WTC11 (cell line): ENCODE measurements at regions not wholly inside any gene's neighbourhood (a gene's known extent, or its start where the extent isn't known, plus 50 kb on each side); places are given as distances from the start of the nearest gene placed in this dataset.

Experiments used
- ATAC-seq: fragments of 200-7000 bp; cut with Tn5 transposase; 2 replicates; pipeline ENCODE4 v1.10.0; 2021; ENCODE audit warnings: mild to moderate bottlenecking, moderate library complexity
- CTCF ChIA-PET: fragments of 300-600 bp; sonication (Branson Sonifier 250); formaldehyde crosslinking; loops from one replicate; lab custom pipeline; 2021; ENCODE audit warnings: antibody characterized with exemption; lab: Charles Lee
- POLR2A ChIA-PET: fragments of 350-600 bp; sonication (Branson Sonifier 250); formaldehyde crosslinking; loops from one replicate; lab custom pipeline; 2021; ENCODE audit warnings: antibody characterized with exemption; lab: Charles Lee
- DNase-seq: peaks from one replicate; pipeline ENCODE4 v3.0.0; 2021; ENCODE audit warnings: low spot score
- H3K27ac Mint-ChIP-seq: 2 replicates; pipeline ENCODE4 v1.8.0; 2021; ENCODE audit warnings: mixed read lengths
- H3K27me3 Mint-ChIP-seq: 2 replicates; pipeline ENCODE4 v1.8.0; 2021; ENCODE audit warnings: low read depth, mild to moderate bottlenecking, moderate library complexity, mixed read lengths
- H3K36me3 Mint-ChIP-seq: 2 replicates; pipeline ENCODE4 v1.8.0; 2021; ENCODE audit warnings: mixed read lengths
- H3K4me1 Mint-ChIP-seq: 2 replicates; pipeline ENCODE4 v1.8.0; 2022; ENCODE audit warnings: mixed read lengths
- H3K4me3 Mint-ChIP-seq: 2 replicates; pipeline ENCODE4 v1.8.0; 2021; ENCODE audit warnings: mild to moderate bottlenecking, moderate library complexity, mixed read lengths
- H3K9me3 Mint-ChIP-seq: 2 replicates; pipeline ENCODE4 v1.8.0; 2021; ENCODE audit warnings: mixed read lengths
- ATF2 ChIP-seq: sonication (generic); formaldehyde crosslinking; IDR thresholded peaks from 2 replicates; pipeline ENCODE4 v1.8.1; 2022; ENCODE audit warnings: low read depth, missing genetic modification reagents, borderline replicate concordance
- CBFB ChIP-seq: sonication (generic); formaldehyde crosslinking; IDR thresholded peaks from 2 replicates; pipeline ENCODE4 v1.8.1; 2022; ENCODE audit warnings: mild to moderate bottlenecking, low read depth, missing genetic modification reagents
- CDX4 ChIP-seq: fragments of 250-450 bp; sonication (Bioruptor Pico); IDR thresholded peaks from 2 replicates; pipeline ENCODE4 v1.9.0; 2021; ENCODE audit warnings: moderate library complexity, mild to moderate bottlenecking, inconsistent platforms, borderline replicate concordance
- E2F1 ChIP-seq: sonication (generic); formaldehyde crosslinking; IDR thresholded peaks from 2 replicates; pipeline ENCODE4 v1.8.0; 2022; ENCODE audit warnings: mild to moderate bottlenecking, missing genetic modification reagents
- ELF4 ChIP-seq: sonication (generic); formaldehyde crosslinking; IDR thresholded peaks from 2 replicates; pipeline ENCODE4 v1.8.1; 2022; ENCODE audit warnings: low read depth, mild to moderate bottlenecking, moderate library complexity, missing genetic modification reagents
- JAZF1 ChIP-seq: fragments of 250-450 bp; sonication (Bioruptor Pico); IDR thresholded peaks from 2 replicates; pipeline ENCODE4 v1.9.0; 2021; ENCODE audit warnings: moderate library complexity, mild to moderate bottlenecking, inconsistent platforms
- MAX ChIP-seq: sonication (generic); formaldehyde crosslinking; IDR thresholded peaks from 2 replicates; pipeline ENCODE4 v1.8.0; 2022; ENCODE audit warnings: mild to moderate bottlenecking, missing genetic modification reagents
- NFYB ChIP-seq: sonication (generic); formaldehyde crosslinking; conservative IDR thresholded peaks from 2 replicates; pipeline ENCODE4 v1.8.0; 2022; ENCODE audit warnings: low read depth, missing genetic modification reagents
- PREB ChIP-seq: sonication (generic); formaldehyde crosslinking; IDR thresholded peaks from 2 replicates; pipeline ENCODE4 v1.8.1; 2022; ENCODE audit warnings: mild to moderate bottlenecking, missing genetic modification reagents, moderate library complexity, borderline replicate concordance
- RELA ChIP-seq: sonication (generic); formaldehyde crosslinking; IDR thresholded peaks from 2 replicates; pipeline ENCODE4 v1.8.1; 2022; ENCODE audit warnings: missing genetic modification reagents, mild to moderate bottlenecking, borderline replicate concordance
- SMAD3 ChIP-seq: sonication (generic); formaldehyde crosslinking; IDR thresholded peaks from 2 replicates; pipeline ENCODE4 v1.8.0; 2022; ENCODE audit warnings: missing genetic modification reagents, mild to moderate bottlenecking, borderline replicate concordance
- STAT6 ChIP-seq: sonication (generic); formaldehyde crosslinking; conservative IDR thresholded peaks from 2 replicates; pipeline ENCODE4 v1.8.1; 2023; ENCODE audit warnings: mild to moderate bottlenecking, low read depth, missing genetic modification reagents, moderate library complexity
- TCF7 ChIP-seq: sonication (generic); formaldehyde crosslinking; IDR thresholded peaks from 2 replicates; pipeline ENCODE4 v1.8.0; 2022; ENCODE audit warnings: mild to moderate bottlenecking, low read depth, missing genetic modification reagents, moderate library complexity
- ZBTB21 ChIP-seq: sonication (generic); formaldehyde crosslinking; IDR thresholded peaks from 2 replicates; pipeline ENCODE4 v1.8.1; 2023; ENCODE audit warnings: mild to moderate bottlenecking, missing genetic modification reagents, borderline replicate concordance
- ZNF121 ChIP-seq: sonication (generic); formaldehyde crosslinking; IDR thresholded peaks from 2 replicates; pipeline ENCODE4 v1.8.0; 2023; ENCODE audit warnings: missing genetic modification reagents
- ZNF396 ChIP-seq: fragments of 250-450 bp; sonication (Bioruptor Pico); IDR thresholded peaks from 2 replicates; pipeline ENCODE4 v1.8.0; 2021; ENCODE audit warnings: mild to moderate bottlenecking, moderate library complexity, borderline replicate concordance
- TF ChIP-seq, protein P1 (sequence below): fragments of 200-600 bp; IDR thresholded peaks from 2 replicates; pipeline ENCODE4 v1.8.0; 2022; ENCODE audit warnings: antibody characterized with exemption
- TF ChIP-seq, protein P2 (sequence below): sonication (generic); formaldehyde crosslinking; IDR thresholded peaks from 2 replicates; pipeline ENCODE4 v1.8.0; 2023; ENCODE audit warnings: missing genetic modification reagents, mild to moderate bottlenecking, borderline replicate concordance
- TF ChIP-seq, protein P3 (sequence below): sonication (generic); formaldehyde crosslinking; IDR thresholded peaks from 2 replicates; pipeline ENCODE4 v1.8.0; 2022; ENCODE audit warnings: mild to moderate bottlenecking, missing genetic modification reagents

DNA sequence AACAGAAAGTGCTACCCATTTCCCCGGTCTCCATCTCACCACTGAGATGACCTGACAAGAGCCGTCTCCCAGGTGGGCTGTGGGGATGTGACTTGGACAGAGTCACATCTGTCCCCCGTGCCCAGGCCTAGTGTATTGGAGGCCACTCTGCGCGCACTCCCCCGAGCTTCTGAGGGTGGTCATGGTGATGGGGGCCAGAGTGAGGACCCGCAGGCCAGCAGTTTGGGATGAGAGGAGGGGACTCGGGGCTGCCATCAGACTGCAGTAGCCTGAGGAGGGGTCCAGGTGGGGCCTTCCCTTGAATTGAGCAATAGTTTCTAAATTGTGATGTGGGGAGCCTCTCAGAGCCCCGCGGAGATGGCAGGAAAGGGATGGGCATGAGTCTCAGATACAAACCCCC lies 852.6 kb downstream of the TBC1D22A start (continued):
- no peak for TF ChIP-seq PREB
- TF ChIP-seq RELA: no peak
- TF ChIP-seq TCF7: no peak

DNA sequence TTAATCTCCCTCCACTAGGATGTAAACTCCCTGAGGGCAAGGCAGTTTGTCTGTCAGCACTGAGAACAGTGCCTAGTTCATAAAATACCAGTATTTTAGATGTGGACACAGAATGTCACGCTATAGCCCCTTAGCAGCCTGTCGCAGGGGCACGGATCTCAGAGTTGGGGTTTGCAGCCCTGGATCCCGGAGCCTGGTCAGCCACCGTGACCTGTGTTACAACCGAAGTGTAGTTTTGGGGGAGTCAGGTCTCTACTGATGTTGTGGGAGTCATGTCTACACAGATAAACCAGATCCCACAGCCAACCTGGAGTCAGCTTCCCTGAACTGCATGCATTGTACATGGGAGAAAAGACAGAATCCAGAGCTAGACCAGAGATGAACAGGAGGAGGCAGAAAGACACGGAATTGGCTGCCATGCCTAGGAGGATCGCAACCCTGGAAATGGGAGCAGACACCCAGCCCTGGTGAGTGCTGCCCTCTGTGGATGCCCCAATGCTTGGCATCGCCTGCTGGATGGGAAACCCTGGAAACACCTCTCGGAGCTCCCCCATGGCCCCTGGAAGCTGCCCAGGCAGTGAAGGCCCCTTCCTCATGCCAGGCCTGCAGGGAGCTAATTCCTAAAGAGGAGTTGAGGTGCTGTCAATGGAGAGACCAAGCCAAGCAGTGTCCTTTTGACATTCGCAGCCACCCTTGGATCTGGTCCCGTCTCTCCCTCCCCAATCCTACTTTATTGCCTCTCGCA lies 851.3 kb downstream of the TBC1D22A start:
- H3K36me3 Mint-ChIP-seq: no peaks in the 10 kb centered on the region; the same call in 1 of the 2 replicates
- peaks cover 17% of the 10 kb centered on the region for H3K9me3 Mint-ChIP-seq
- H3K27me3 Mint-ChIP-seq: 0 out of 2 replicates have a peak, but pooled peaks cover 3% of the 10 kb centered on the region
- no peak for TF ChIP-seq ZBTB21
- TF ChIP-seq, protein P1, sequence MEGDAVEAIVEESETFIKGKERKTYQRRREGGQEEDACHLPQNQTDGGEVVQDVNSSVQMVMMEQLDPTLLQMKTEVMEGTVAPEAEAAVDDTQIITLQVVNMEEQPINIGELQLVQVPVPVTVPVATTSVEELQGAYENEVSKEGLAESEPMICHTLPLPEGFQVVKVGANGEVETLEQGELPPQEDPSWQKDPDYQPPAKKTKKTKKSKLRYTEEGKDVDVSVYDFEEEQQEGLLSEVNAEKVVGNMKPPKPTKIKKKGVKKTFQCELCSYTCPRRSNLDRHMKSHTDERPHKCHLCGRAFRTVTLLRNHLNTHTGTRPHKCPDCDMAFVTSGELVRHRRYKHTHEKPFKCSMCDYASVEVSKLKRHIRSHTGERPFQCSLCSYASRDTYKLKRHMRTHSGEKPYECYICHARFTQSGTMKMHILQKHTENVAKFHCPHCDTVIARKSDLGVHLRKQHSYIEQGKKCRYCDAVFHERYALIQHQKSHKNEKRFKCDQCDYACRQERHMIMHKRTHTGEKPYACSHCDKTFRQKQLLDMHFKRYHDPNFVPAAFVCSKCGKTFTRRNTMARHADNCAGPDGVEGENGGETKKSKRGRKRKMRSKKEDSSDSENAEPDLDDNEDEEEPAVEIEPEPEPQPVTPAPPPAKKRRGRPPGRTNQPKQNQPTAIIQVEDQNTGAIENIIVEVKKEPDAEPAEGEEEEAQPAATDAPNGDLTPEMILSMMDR: no peak
- no peak for TF ChIP-seq JAZF1 (CRISPR knock-in tag)
- TF ChIP-seq MAX (CRISPR knock-in tag): no peak
- TF ChIP-seq NFYB: no peak
- no peak for TF ChIP-seq ELF4 (CRISPR knock-in tag)
- TF ChIP-seq CDX4 (CRISPR knock-in tag): no peak
- TF ChIP-seq ATF2 (CRISPR knock-in tag): no peak
- no peak for TF ChIP-seq E2F1
- no peak for TF ChIP-seq ZNF121 (CRISPR knock-in tag)
- TF ChIP-seq, protein P2, sequence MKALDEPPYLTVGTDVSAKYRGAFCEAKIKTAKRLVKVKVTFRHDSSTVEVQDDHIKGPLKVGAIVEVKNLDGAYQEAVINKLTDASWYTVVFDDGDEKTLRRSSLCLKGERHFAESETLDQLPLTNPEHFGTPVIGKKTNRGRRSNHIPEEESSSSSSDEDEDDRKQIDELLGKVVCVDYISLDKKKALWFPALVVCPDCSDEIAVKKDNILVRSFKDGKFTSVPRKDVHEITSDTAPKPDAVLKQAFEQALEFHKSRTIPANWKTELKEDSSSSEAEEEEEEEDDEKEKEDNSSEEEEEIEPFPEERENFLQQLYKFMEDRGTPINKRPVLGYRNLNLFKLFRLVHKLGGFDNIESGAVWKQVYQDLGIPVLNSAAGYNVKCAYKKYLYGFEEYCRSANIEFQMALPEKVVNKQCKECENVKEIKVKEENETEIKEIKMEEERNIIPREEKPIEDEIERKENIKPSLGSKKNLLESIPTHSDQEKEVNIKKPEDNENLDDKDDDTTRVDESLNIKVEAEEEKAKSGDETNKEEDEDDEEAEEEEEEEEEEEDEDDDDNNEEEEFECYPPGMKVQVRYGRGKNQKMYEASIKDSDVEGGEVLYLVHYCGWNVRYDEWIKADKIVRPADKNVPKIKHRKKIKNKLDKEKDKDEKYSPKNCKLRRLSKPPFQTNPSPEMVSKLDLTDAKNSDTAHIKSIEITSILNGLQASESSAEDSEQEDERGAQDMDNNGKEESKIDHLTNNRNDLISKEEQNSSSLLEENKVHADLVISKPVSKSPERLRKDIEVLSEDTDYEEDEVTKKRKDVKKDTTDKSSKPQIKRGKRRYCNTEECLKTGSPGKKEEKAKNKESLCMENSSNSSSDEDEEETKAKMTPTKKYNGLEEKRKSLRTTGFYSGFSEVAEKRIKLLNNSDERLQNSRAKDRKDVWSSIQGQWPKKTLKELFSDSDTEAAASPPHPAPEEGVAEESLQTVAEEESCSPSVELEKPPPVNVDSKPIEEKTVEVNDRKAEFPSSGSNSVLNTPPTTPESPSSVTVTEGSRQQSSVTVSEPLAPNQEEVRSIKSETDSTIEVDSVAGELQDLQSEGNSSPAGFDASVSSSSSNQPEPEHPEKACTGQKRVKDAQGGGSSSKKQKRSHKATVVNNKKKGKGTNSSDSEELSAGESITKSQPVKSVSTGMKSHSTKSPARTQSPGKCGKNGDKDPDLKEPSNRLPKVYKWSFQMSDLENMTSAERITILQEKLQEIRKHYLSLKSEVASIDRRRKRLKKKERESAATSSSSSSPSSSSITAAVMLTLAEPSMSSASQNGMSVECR (CRISPR knock-in tag): no peak
- TF ChIP-seq SMAD3 (CRISPR knock-in tag): no peak
- TF ChIP-seq, protein P3, sequence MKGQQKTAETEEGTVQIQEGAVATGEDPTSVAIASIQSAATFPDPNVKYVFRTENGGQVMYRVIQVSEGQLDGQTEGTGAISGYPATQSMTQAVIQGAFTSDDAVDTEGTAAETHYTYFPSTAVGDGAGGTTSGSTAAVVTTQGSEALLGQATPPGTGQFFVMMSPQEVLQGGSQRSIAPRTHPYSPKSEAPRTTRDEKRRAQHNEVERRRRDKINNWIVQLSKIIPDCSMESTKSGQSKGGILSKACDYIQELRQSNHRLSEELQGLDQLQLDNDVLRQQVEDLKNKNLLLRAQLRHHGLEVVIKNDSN (CRISPR knock-in tag): no peak
- no peak for TF ChIP-seq STAT6
- no peak for TF ChIP-seq CBFB
- no peak for TF ChIP-seq ZNF396 (CRISPR knock-in tag)

More for the DNA sequence above, 851.3 kb downstream of the TBC1D22A start:
- POLR2A ChIA-PET: no interaction called here
- Mint-ChIP-seq H3K4me3 (no peak overlapping the region), H3K27ac (no peak overlapping the region), H3K4me1 (no peaks in the 10 kb centered on the region)
- CTCF ChIA-PET: no interaction called here
- no peak for ATAC-seq
- DNase-seq: no peak
